ENCODE measurements at regions not wholly inside any gene's neighbourhood (a gene's known extent, or its start where the extent isn't known, plus 50 kb on each side); places are given as distances from the start of the nearest gene placed in this dataset.

DNA sequence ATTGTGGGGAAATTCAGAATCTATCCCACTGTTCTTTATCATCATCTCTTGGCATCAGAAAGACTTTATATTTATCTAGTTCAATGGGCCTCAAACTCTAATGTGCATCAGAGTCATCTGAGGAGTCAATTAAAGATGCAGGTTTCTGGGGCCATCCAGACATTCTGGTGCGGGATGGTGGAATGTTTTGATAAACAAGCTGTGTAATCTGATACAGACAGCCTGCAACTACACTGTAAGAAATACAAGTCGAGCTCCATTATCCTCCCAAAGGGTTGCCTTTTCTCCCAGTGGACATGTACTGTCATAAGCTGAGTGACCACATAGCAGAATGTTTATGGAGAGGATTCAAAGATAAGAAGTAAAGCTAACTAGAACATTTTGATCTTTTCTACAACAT lies 515.3 kb upstream of the DCC start:
- TF ChIP-seq, protein P1, sequence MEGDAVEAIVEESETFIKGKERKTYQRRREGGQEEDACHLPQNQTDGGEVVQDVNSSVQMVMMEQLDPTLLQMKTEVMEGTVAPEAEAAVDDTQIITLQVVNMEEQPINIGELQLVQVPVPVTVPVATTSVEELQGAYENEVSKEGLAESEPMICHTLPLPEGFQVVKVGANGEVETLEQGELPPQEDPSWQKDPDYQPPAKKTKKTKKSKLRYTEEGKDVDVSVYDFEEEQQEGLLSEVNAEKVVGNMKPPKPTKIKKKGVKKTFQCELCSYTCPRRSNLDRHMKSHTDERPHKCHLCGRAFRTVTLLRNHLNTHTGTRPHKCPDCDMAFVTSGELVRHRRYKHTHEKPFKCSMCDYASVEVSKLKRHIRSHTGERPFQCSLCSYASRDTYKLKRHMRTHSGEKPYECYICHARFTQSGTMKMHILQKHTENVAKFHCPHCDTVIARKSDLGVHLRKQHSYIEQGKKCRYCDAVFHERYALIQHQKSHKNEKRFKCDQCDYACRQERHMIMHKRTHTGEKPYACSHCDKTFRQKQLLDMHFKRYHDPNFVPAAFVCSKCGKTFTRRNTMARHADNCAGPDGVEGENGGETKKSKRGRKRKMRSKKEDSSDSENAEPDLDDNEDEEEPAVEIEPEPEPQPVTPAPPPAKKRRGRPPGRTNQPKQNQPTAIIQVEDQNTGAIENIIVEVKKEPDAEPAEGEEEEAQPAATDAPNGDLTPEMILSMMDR (IDR thresholded peaks at IDR 0.05; ENCODE audit: low read length) = no peak
- TF ChIP-seq EZH2phosphoT487 (IDR thresholded peaks at IDR 0.05; ENCODE audit: low read length) = no peak
